Lower lobe of right lung (tissue), 2 donors: ENCODE measurements at regions not wholly inside any gene's neighbourhood (a gene's known extent, or its start where the extent isn't known, plus 50 kb on each side); places are given as distances from the start of the nearest gene placed in this dataset.

Source experiments
- ATAC-seq, 2 donors: fragments of 200-7000 bp; cut with Tn5 transposase; one replicate each; pipeline ENCODE4 v1.9.1; 2020 to 2022; ENCODE audit warnings: mild to moderate bottlenecking in 2 of 2, moderate library complexity in 2 of 2
- DNase-seq: peaks from one replicate; pipeline ENCODE4 v3.0.0-alpha.2; 2020
- H3K27ac ChIP-seq: fragments of 200-600 bp; one replicate; pipeline ENCODE4 v1.8.0; 2022
- H3K27me3 ChIP-seq: fragments of 200-600 bp; one replicate; pipeline ENCODE4 v1.8.0; 2022; ENCODE audit warnings: low read depth
- H3K36me3 ChIP-seq: fragments of 200-600 bp; one replicate; pipeline ENCODE4 v1.8.0; 2022; ENCODE audit warnings: mild to moderate bottlenecking
- H3K4me1 ChIP-seq: fragments of 200-600 bp; one replicate; pipeline ENCODE4 v1.8.0; 2022
- H3K4me3 ChIP-seq: fragments of 200-600 bp; one replicate; pipeline ENCODE4 v1.8.0; 2022; ENCODE audit warnings: mild to moderate bottlenecking
- H3K9me3 ChIP-seq: fragments of 200-600 bp; one replicate; pipeline ENCODE4 v1.8.0; 2022
- intact Hi-C: fragments of 100-400 bp; cut with DNase I; formaldehyde crosslinking; loops from one replicate; pipeline ENCODE4 v1.11.0; 2022
- TF ChIP-seq, protein P1 (sequence below): fragments of 200-600 bp; IDR thresholded peaks from one replicate; pipeline ENCODE4 v1.8.0; 2022; ENCODE audit warnings: antibody characterized with exemption, mild to moderate bottlenecking
- donor health status: DM: no; HTN: yes; CAD: no; lungs with severe emphysema.

DNA sequence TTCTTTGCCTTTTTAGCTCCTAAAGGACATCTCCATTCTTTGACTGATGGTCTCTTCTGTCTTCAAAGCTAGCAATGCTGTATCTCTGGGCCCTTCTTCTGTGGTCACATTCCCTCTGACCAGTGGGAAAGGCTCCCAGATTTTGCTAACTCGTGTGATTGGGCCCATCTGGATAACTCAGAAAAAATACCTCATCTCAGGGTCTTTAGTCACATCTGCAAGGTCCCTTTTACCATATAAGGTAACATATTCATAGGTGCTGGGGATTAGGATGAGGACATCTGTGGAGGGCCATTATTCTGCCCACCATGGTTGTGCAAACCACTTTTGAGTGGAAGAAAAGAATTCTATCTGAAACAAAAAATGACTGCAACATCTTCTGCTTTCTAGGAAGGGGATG lies 76.3 kb upstream of the MAMDC2 start:
- Histone ChIP-seq H3K36me3 (no peaks in the 10 kb centered on the region), H3K9me3 (no peaks in the 10 kb centered on the region), H3K27me3 (no peaks in the 10 kb centered on the region), H3K4me3 (no peak overlapping the region), H3K27ac (no peak overlapping the region), H3K4me1 (no peaks in the 10 kb centered on the region)
- intact Hi-C loops = no loop called here
- DNase-seq (no peak), ATAC-seq (no peak)
- TF ChIP-seq, protein P1, sequence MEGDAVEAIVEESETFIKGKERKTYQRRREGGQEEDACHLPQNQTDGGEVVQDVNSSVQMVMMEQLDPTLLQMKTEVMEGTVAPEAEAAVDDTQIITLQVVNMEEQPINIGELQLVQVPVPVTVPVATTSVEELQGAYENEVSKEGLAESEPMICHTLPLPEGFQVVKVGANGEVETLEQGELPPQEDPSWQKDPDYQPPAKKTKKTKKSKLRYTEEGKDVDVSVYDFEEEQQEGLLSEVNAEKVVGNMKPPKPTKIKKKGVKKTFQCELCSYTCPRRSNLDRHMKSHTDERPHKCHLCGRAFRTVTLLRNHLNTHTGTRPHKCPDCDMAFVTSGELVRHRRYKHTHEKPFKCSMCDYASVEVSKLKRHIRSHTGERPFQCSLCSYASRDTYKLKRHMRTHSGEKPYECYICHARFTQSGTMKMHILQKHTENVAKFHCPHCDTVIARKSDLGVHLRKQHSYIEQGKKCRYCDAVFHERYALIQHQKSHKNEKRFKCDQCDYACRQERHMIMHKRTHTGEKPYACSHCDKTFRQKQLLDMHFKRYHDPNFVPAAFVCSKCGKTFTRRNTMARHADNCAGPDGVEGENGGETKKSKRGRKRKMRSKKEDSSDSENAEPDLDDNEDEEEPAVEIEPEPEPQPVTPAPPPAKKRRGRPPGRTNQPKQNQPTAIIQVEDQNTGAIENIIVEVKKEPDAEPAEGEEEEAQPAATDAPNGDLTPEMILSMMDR = no peak

- DNase-seq (no peak), ATAC-seq (no peak)
- Histone ChIP-seq H3K4me3 (no peak overlapping the region), H3K9me3 (no peaks in the 10 kb centered on the region), H3K27ac (no peak overlapping the region), H3K36me3 (no peaks in the 10 kb centered on the region), H3K4me1 (no peaks in the 10 kb centered on the region), H3K27me3 (no peaks in the 10 kb centered on the region)
- intact Hi-C loops = no loop called here
- TF ChIP-seq, protein P1 = no peak
Measured at GRCh38 chr9:69970001-69970533, 73.6 kb upstream of the MAMDC2 start.

DNA sequence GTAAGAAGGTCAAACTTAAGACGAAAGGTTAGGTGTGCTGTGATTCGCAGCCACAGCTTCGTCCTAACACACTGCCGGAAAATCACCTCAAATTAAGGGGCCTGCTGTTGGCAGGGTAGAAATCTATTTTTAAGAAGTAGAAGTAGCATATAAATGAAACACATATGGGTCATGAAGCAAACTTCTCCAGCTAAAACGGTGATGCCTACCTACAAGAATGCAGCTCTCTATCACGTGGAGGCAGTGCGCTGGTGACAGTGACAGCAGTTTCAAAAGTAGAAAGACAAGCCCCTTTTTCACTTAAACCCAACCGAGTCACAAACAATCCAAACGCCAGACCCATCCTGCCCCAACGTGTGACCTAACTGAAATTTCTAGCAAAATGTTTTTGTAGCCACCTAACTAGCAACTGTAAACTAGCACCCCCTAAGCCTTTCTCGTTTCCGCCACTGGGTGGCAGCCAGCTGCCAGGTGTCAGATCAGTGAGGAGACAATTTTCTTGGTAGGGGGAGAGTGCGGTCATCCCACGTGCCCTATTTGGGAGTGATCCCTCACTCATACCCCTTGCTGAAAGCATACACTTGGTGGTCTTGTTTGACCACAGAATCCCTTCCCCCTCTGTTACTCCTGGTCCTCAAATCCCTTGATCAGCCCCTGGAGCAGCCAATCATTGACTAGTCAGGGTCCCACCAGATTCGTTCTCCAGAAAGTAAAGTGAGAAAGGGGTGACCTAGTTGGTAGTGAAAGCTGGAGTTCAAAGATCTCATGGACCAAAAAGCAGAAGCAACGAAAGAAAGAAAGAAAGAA lies 71.8 kb upstream of the MAMDC2 start:
- H3K27ac ChIP-seq = no peak overlapping the region
- no peaks in the 10 kb centered on the region for H3K9me3 ChIP-seq
- H3K36me3 ChIP-seq = no peaks in the 10 kb centered on the region
- intact Hi-C loops = no loop called here
- peak; percentile 65 for DNase-seq
- H3K4me1 ChIP-seq = no peaks in the 10 kb centered on the region
- peak; percentile 67 to 82 for ATAC-seq
- no peak overlapping the region for H3K4me3 ChIP-seq
- no peaks in the 10 kb centered on the region for H3K27me3 ChIP-seq
- TF ChIP-seq, protein P1 = peak; percentile 82

DNA sequence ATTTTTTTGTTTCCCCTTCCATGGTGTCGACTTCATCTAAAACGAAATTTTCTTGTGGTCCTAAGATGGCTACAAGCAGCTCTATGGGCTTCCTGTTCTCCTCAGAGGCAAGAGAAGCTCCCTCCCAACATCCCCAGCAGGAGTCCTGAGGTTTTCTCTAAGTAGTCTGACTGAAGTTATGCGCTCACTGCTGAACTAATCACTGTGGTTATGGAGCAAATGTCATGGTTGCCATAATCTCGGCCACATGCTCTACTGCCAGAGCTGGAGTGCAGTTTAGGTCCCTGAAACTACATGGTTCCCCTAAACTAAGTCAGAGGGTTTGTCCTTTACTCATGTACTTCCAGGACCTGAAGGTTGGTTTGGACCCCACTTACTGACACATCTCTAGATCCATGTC lies 68.0 kb upstream of the MAMDC2 start:
- Histone ChIP-seq H3K9me3 (no peaks in the 10 kb centered on the region), H3K36me3 (no peaks in the 10 kb centered on the region), H3K4me1 (no peaks in the 10 kb centered on the region), H3K27ac (no peak overlapping the region), H3K4me3 (no peak overlapping the region), H3K27me3 (no peaks in the 10 kb centered on the region)
- TF ChIP-seq, protein P1 = no peak
- intact Hi-C loops = no loop called here
- no peak for ATAC-seq
- DNase-seq = no peak

- intact Hi-C loops = no loop called here
- H3K36me3 ChIP-seq = no peaks in the 10 kb centered on the region
- no peaks in the 10 kb centered on the region for H3K27me3 ChIP-seq
- H3K4me1 ChIP-seq = no peaks in the 10 kb centered on the region
- ATAC-seq = no peak
- H3K27ac ChIP-seq = no peak overlapping the region
- TF ChIP-seq, protein P1 = no peak
- no peak overlapping the region for H3K4me3 ChIP-seq
- DNase-seq = no peak
- no peaks in the 10 kb centered on the region for H3K9me3 ChIP-seq
Measured at GRCh38 chr9:69976152-69976551, 67.5 kb upstream of the MAMDC2 start.
